ENCODE measurements at regions not wholly inside any gene's neighbourhood (a gene's known extent, or its start where the extent isn't known, plus 50 kb on each side); places are given as distances from the start of the nearest gene placed in this dataset.

GRCh38 chr13:66128201-66128600, 1101.9 kb downstream of the PCDH9 start:
- TF ChIP-seq CTCF (conservative IDR thresholded peaks at IDR 0.05): no peak
- H3K27ac ChIP-seq: no peak overlapping the region

GRCh38 chr13:66117563-66117962, 1112.6 kb downstream of the PCDH9 start:
- no peak for TF ChIP-seq CTCF (conservative IDR thresholded peaks at IDR 0.05)

GRCh38 chr13:66113882-66114526, 1116.1 kb downstream of the PCDH9 start:
- no peak for TF ChIP-seq CTCF (conservative IDR thresholded peaks at IDR 0.05)
- no peak overlapping the region for H3K27ac ChIP-seq

More at GRCh38 chr13:66117563-66117962, 1112.6 kb downstream of the PCDH9 start:
- no peak overlapping the region for H3K27ac ChIP-seq

GRCh38 chr13:66111628-66112027, 1118.5 kb downstream of the PCDH9 start:
- no peak overlapping the region for H3K27ac ChIP-seq
- no peak for TF ChIP-seq CTCF (conservative IDR thresholded peaks at IDR 0.05)

- no peak for TF ChIP-seq CTCF (conservative IDR thresholded peaks at IDR 0.05)
Observed at GRCh38 chr13:66106246-66106645, 1123.9 kb downstream of the PCDH9 start.

GRCh38 chr13:66102864-66103263, 1127.3 kb downstream of the PCDH9 start:
- no peak for TF ChIP-seq CTCF (conservative IDR thresholded peaks at IDR 0.05)
- no peak overlapping the region for H3K27ac ChIP-seq

More at GRCh38 chr13:66106246-66106645, 1123.9 kb downstream of the PCDH9 start:
- H3K27ac ChIP-seq: no peak overlapping the region

- H3K27ac ChIP-seq: no peak overlapping the region
Observed at GRCh38 chr13:66099825-66100224, 1130.3 kb downstream of the PCDH9 start.

More at GRCh38 chr13:66099825-66100224, 1130.3 kb downstream of the PCDH9 start:
- no peak for TF ChIP-seq CTCF (conservative IDR thresholded peaks at IDR 0.05)
